ENCODE measurements at regions not wholly inside any gene's neighbourhood (a gene's known extent, or its start where the extent isn't known, plus 50 kb on each side); places are given as distances from the start of the nearest gene placed in this dataset.

DNA sequence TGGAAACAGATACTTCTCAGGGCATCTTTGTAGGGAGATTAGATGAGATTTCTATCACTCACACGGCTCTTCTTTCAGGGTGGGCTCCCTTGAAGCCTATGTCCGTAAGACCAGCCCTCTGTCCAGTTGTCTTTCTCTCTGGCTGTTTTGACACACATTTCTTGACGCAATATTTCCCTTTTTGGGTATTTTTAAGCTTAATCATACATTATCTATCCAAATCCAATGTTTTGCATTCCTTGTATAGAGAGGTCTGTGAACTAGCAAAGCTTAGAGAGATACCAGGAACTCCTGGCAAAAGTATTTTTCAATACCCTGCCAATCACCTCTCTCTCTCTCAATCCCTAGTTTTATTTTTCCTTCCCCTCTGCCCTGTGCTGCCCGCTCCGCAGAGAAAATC is 79.3 kb downstream of the EOMES start:
- TF ChIP-seq, protein P1, sequence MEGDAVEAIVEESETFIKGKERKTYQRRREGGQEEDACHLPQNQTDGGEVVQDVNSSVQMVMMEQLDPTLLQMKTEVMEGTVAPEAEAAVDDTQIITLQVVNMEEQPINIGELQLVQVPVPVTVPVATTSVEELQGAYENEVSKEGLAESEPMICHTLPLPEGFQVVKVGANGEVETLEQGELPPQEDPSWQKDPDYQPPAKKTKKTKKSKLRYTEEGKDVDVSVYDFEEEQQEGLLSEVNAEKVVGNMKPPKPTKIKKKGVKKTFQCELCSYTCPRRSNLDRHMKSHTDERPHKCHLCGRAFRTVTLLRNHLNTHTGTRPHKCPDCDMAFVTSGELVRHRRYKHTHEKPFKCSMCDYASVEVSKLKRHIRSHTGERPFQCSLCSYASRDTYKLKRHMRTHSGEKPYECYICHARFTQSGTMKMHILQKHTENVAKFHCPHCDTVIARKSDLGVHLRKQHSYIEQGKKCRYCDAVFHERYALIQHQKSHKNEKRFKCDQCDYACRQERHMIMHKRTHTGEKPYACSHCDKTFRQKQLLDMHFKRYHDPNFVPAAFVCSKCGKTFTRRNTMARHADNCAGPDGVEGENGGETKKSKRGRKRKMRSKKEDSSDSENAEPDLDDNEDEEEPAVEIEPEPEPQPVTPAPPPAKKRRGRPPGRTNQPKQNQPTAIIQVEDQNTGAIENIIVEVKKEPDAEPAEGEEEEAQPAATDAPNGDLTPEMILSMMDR (IDR thresholded peaks at IDR 0.05): no peak
- no peak for TF ChIP-seq POLR2A (IDR thresholded peaks at IDR 0.05)

All from uterus (tissue), 2 donors.